ENCODE measurements at regions not wholly inside any gene's neighbourhood (a gene's known extent, or its start where the extent isn't known, plus 50 kb on each side); places are given as distances from the start of the nearest gene placed in this dataset.

GRCh38 chr5:67746103-67746502 is 469.5 kb upstream of the PIK3R1 start:
- TF ChIP-seq CTCF (IDR thresholded peaks at IDR 0.05; ENCODE audit: insufficient read depth, low read length, poor library complexity, severe bottlenecking) (no peak), EZH2phosphoT487 (conservative IDR thresholded peaks at IDR 0.05; ENCODE audit: low read length) (no peak)
